ENCODE measurements at regions not wholly inside any gene's neighbourhood (a gene's known extent, or its start where the extent isn't known, plus 50 kb on each side); places are given as distances from the start of the nearest gene placed in this dataset.

DNA sequence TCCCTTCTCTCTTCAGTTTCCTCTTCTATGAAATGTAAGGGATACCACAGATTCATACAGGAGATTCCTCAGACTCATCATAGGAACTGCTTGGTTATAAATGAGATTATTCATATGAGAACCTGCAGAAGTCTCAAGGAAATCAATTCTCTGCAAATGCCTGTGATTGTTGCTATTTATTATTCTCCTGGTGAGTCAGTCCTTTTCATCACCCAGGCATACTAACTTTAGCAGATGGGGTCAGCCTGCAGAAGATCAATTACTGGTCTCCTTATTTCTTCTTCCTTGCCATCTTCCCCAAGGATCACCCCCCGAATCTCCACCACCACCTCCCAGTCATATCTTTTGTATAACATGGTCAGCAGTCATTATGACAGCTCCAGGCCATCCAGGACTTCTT, 53.8 kb upstream of the DCP1A start:
- Histone ChIP-seq H3K4me1 (ENCODE audit: insufficient read depth, low read length, poor library complexity, severe bottlenecking) (no peaks in the 10 kb centered on the region), H3K9ac (ENCODE audit: low read depth, low read length, poor library complexity, severe bottlenecking) (no peak overlapping the region), H3K79me2 (ENCODE audit: insufficient read depth, low read length) (no peaks in the 10 kb centered on the region), H3K27me3 (ENCODE audit: insufficient read depth, low read length, poor library complexity, severe bottlenecking) (no peaks in the 10 kb centered on the region), H3K4me2 (ENCODE audit: low read depth, low read length, poor library complexity, severe bottlenecking) (no peak overlapping the region), H3K36me3 (ENCODE audit: insufficient read depth, low read length) (no peaks in the 10 kb centered on the region), H3F3A (ENCODE audit: low read depth) (no peaks in the 10 kb centered on the region), H3K9me2 (replicated peaks; ENCODE audit: low read depth, low read length) (no peaks in the 10 kb centered on the region), H2AFZ (ENCODE audit: low read length) (no peak overlapping the region), H3K9me3 (ENCODE audit: insufficient read depth, low read depth, low read length) (no peaks in the 10 kb centered on the region), H3K4me3 (ENCODE audit: low read length, poor library complexity, severe bottlenecking) (no peak overlapping the region), H4K20me1 (ENCODE audit: insufficient read depth, low read length, poor library complexity, severe bottlenecking) (no peaks in the 10 kb centered on the region)
- no peak for TF ChIP-seq EZH2phosphoT487 (IDR thresholded peaks at IDR 0.05; ENCODE audit: borderline replicate concordance)
- no peak for TF ChIP-seq CTCF (conservative IDR thresholded peaks at IDR 0.05; ENCODE audit: low read length)

- no peaks in the 10 kb centered on the region for H3K4me1 ChIP-seq (ENCODE audit: insufficient read depth, low read length, poor library complexity, severe bottlenecking)
- no peak overlapping the region for H3K9ac ChIP-seq (ENCODE audit: low read depth, low read length, poor library complexity, severe bottlenecking)
- no peaks in the 10 kb centered on the region for H3K9me3 ChIP-seq (ENCODE audit: insufficient read depth, low read depth, low read length)
- no peaks in the 10 kb centered on the region for H4K20me1 ChIP-seq (ENCODE audit: insufficient read depth, low read length, poor library complexity, severe bottlenecking)
- no peaks in the 10 kb centered on the region for H3K36me3 ChIP-seq (ENCODE audit: insufficient read depth, low read length)
- no peak overlapping the region for H3K4me3 ChIP-seq (ENCODE audit: low read length, poor library complexity, severe bottlenecking)
- H3K4me2 ChIP-seq (ENCODE audit: low read depth, low read length, poor library complexity, severe bottlenecking): no peak overlapping the region
- no peaks in the 10 kb centered on the region for H3K9me2 ChIP-seq (replicated peaks; ENCODE audit: low read depth, low read length)
- no peak overlapping the region for H2AFZ ChIP-seq (ENCODE audit: low read length)
- no peaks in the 10 kb centered on the region for H3F3A ChIP-seq (ENCODE audit: low read depth)
- no peaks in the 10 kb centered on the region for H3K79me2 ChIP-seq (ENCODE audit: insufficient read depth, low read length)
- no peaks in the 10 kb centered on the region for H3K27me3 ChIP-seq (ENCODE audit: insufficient read depth, low read length, poor library complexity, severe bottlenecking)
- no peak for TF ChIP-seq CTCF (conservative IDR thresholded peaks at IDR 0.05; ENCODE audit: low read length)
- no peak for TF ChIP-seq EZH2phosphoT487 (IDR thresholded peaks at IDR 0.05; ENCODE audit: borderline replicate concordance)
Measured at GRCh38 chr3:53402326-53402725, 55.0 kb upstream of the DCP1A start.

GRCh38 chr3:53411371-53411770, 64.0 kb upstream of the DCP1A start:
- TF ChIP-seq CTCF (conservative IDR thresholded peaks at IDR 0.05; ENCODE audit: low read length) (no peak), EZH2phosphoT487 (IDR thresholded peaks at IDR 0.05; ENCODE audit: borderline replicate concordance) (no peak)
- peaks cover 5% of the 10 kb centered on the region for H3K27me3 ChIP-seq (ENCODE audit: insufficient read depth, low read length, poor library complexity, severe bottlenecking)
- H3K36me3 ChIP-seq (ENCODE audit: insufficient read depth, low read length): no peaks in the 10 kb centered on the region
- H3K9ac ChIP-seq (ENCODE audit: low read depth, low read length, poor library complexity, severe bottlenecking): no peak overlapping the region
- no peaks in the 10 kb centered on the region for H3K79me2 ChIP-seq (ENCODE audit: insufficient read depth, low read length)
- no peak overlapping the region for H3K4me3 ChIP-seq (ENCODE audit: low read length, poor library complexity, severe bottlenecking)
- H2AFZ ChIP-seq (ENCODE audit: low read length): no peak overlapping the region
- no peaks in the 10 kb centered on the region for H4K20me1 ChIP-seq (ENCODE audit: insufficient read depth, low read length, poor library complexity, severe bottlenecking)
- H3K4me2 ChIP-seq (ENCODE audit: low read depth, low read length, poor library complexity, severe bottlenecking): no peak overlapping the region
- H3K9me3 ChIP-seq (ENCODE audit: insufficient read depth, low read depth, low read length): peaks cover 11% of the 10 kb centered on the region; the same call in 1 of the 2 replicates
- no peaks in the 10 kb centered on the region for H3F3A ChIP-seq (ENCODE audit: low read depth)
- no peaks in the 10 kb centered on the region for H3K9me2 ChIP-seq (replicated peaks; ENCODE audit: low read depth, low read length)
- H3K4me1 ChIP-seq (ENCODE audit: insufficient read depth, low read length, poor library complexity, severe bottlenecking): no peaks in the 10 kb centered on the region

Measured in Loucy (cell line).